ENCODE measurements at regions not wholly inside any gene's neighbourhood (a gene's known extent, or its start where the extent isn't known, plus 50 kb on each side); places are given as distances from the start of the nearest gene placed in this dataset.

DNA sequence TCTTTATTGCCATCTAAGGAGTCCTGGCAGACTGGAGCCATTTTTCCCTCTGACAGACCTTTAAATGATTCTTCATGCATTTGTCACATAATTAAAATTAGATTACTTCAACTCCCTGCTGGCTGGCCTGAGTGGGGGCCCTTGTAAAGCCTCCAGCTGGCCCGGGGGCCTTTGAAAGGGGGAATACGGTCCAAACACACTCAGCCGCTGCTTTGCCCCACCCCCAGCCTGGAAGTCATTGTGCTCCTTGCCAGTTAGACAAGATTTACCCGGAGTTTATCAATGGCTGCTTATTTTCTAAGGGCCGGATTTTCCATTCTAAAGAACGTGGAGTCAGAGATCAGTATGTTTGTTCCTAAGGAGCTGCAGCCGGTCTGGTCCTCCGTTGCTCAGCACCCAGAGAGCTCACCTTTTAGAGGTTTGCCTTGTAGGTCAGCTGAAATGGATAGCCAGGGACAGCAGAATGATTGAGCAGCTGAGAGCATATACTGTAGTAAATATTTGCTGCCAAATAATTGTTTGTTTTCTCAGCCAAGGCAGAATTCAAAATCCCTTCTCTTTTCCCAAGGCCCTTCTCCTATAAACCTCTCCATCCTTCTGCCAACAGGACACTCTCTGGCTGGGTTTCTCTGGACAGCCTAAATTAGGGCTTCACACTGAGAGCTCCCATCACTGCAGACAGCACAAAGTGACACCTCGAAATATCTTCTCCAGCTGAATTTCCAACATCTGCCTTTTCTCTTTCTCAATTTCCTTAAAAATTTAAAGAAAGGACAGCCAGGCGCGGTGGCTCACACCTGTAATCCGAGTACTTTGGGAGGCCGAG is 68.4 kb upstream of the RBM24 start:
- no peaks in the 10 kb centered on the region for H3K9me2 ChIP-seq (ENCODE audit: insufficient read depth)
- peaks cover 2% of the 10 kb centered on the region for H3K27me3 Mint-ChIP-seq (ENCODE audit: insufficient read depth, low read depth, poor library complexity)
- H2AFZ ChIP-seq, result peak overlapping the region; percentile 85; the same call in 1 of the 2 replicates
- TF ChIP-seq ZNF331 (CRISPR knock-in tag; IDR thresholded peaks at IDR 0.05; ENCODE audit: low read depth) (no peak), CREB1 (CRISPR knock-in tag; IDR thresholded peaks at IDR 0.05; ENCODE audit: low read depth) (no peak), STAT1 (IDR thresholded peaks at IDR 0.05; ENCODE audit: unreplicated experiment) (no peak), NANOG (IDR thresholded peaks at IDR 0.05; ENCODE audit: borderline replicate concordance) (no peak), ZNF462 (CRISPR knock-in tag; IDR thresholded peaks at IDR 0.05) (no peak)
- TF ChIP-seq, protein P1, sequence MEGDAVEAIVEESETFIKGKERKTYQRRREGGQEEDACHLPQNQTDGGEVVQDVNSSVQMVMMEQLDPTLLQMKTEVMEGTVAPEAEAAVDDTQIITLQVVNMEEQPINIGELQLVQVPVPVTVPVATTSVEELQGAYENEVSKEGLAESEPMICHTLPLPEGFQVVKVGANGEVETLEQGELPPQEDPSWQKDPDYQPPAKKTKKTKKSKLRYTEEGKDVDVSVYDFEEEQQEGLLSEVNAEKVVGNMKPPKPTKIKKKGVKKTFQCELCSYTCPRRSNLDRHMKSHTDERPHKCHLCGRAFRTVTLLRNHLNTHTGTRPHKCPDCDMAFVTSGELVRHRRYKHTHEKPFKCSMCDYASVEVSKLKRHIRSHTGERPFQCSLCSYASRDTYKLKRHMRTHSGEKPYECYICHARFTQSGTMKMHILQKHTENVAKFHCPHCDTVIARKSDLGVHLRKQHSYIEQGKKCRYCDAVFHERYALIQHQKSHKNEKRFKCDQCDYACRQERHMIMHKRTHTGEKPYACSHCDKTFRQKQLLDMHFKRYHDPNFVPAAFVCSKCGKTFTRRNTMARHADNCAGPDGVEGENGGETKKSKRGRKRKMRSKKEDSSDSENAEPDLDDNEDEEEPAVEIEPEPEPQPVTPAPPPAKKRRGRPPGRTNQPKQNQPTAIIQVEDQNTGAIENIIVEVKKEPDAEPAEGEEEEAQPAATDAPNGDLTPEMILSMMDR (conservative IDR thresholded peaks at IDR 0.05; ENCODE audit: low read depth in 2 of 2), result no peak
- TF ChIP-seq, protein P2, sequence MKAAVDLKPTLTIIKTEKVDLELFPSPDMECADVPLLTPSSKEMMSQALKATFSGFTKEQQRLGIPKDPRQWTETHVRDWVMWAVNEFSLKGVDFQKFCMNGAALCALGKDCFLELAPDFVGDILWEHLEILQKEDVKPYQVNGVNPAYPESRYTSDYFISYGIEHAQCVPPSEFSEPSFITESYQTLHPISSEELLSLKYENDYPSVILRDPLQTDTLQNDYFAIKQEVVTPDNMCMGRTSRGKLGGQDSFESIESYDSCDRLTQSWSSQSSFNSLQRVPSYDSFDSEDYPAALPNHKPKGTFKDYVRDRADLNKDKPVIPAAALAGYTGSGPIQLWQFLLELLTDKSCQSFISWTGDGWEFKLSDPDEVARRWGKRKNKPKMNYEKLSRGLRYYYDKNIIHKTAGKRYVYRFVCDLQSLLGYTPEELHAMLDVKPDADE (IDR thresholded peaks at IDR 0.05), result no peak
- TF ChIP-seq, protein P3, sequence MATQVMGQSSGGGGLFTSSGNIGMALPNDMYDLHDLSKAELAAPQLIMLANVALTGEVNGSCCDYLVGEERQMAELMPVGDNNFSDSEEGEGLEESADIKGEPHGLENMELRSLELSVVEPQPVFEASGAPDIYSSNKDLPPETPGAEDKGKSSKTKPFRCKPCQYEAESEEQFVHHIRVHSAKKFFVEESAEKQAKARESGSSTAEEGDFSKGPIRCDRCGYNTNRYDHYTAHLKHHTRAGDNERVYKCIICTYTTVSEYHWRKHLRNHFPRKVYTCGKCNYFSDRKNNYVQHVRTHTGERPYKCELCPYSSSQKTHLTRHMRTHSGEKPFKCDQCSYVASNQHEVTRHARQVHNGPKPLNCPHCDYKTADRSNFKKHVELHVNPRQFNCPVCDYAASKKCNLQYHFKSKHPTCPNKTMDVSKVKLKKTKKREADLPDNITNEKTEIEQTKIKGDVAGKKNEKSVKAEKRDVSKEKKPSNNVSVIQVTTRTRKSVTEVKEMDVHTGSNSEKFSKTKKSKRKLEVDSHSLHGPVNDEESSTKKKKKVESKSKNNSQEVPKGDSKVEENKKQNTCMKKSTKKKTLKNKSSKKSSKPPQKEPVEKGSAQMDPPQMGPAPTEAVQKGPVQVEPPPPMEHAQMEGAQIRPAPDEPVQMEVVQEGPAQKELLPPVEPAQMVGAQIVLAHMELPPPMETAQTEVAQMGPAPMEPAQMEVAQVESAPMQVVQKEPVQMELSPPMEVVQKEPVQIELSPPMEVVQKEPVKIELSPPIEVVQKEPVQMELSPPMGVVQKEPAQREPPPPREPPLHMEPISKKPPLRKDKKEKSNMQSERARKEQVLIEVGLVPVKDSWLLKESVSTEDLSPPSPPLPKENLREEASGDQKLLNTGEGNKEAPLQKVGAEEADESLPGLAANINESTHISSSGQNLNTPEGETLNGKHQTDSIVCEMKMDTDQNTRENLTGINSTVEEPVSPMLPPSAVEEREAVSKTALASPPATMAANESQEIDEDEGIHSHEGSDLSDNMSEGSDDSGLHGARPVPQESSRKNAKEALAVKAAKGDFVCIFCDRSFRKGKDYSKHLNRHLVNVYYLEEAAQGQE (IDR thresholded peaks at IDR 0.05; ENCODE audit: unreplicated experiment), result no peak
- no peak overlapping the region for H3K27ac ChIP-seq (ENCODE audit: low read depth)
- no peaks in the 10 kb centered on the region for H4K20me1 ChIP-seq (replicated peaks; ENCODE audit: insufficient read depth)
- H3K9me3 Mint-ChIP-seq, result peaks cover 18% of the 10 kb centered on the region
- no peak overlapping the region for H3K4me3 ChIP-seq
- H3K36me3 ChIP-seq (ENCODE audit: insufficient read depth), result 0 out of 2 replicates have a peak, but pooled peaks cover 4% of the 10 kb centered on the region
- no peaks in the 10 kb centered on the region for H3F3A ChIP-seq (replicated peaks; ENCODE audit: low read depth)
- ATAC-seq (no peak), DNase-seq (ENCODE audit: low spot score) (no peak)
- no peaks in the 10 kb centered on the region for H3K79me2 ChIP-seq (replicated peaks; ENCODE audit: insufficient read depth)
- no peak overlapping the region for H3K27ac Mint-ChIP-seq
- no peaks in the 10 kb centered on the region for H3K27me3 ChIP-seq (ENCODE audit: insufficient read depth)
- H3K36me3 Mint-ChIP-seq (ENCODE audit: low read depth), result peaks cover 6% of the 10 kb centered on the region; the same call in 1 of the 3 replicates
- no peak overlapping the region for H3K4me3 Mint-ChIP-seq
- H3K4me1 Mint-ChIP-seq, result no peaks in the 10 kb centered on the region; the same call in 2 of the 3 replicates
- H3K4me1 ChIP-seq (ENCODE audit: insufficient read depth), result no peaks in the 10 kb centered on the region
- H3K4me2 ChIP-seq, result no peak overlapping the region; the same call in 1 of the 2 replicates
